Lower leg skin (tissue), 3 donors: ENCODE measurements at regions not wholly inside any gene's neighbourhood (a gene's known extent, or its start where the extent isn't known, plus 50 kb on each side); places are given as distances from the start of the nearest gene placed in this dataset.
"Not testable (repeated sequence)": the region's sequence is repeated elsewhere in the genome, so short reads cannot be mapped to it uniquely, and the experiment has no call there.

Source experiments
- CTCF ChIP-seq, 3 donors: fragments of 450-650 bp; IDR thresholded peaks; one replicate each; pipeline ENCODE4 v1.5.1; 2016; ENCODE audit warnings: antibody characterized with exemption in 3 of 3, mild to moderate bottlenecking in 3 of 3, moderate library complexity in 2 of 3
- POLR2A ChIP-seq, 2 donors: fragments of 450-650 bp; IDR thresholded peaks; one replicate each; pipeline ENCODE4 v1.6.1; 2016 to 2017; ENCODE audit warnings: antibody characterized with exemption in 2 of 2, mild to moderate bottlenecking in 1 of 2, moderate library complexity in 1 of 2

DNA sequence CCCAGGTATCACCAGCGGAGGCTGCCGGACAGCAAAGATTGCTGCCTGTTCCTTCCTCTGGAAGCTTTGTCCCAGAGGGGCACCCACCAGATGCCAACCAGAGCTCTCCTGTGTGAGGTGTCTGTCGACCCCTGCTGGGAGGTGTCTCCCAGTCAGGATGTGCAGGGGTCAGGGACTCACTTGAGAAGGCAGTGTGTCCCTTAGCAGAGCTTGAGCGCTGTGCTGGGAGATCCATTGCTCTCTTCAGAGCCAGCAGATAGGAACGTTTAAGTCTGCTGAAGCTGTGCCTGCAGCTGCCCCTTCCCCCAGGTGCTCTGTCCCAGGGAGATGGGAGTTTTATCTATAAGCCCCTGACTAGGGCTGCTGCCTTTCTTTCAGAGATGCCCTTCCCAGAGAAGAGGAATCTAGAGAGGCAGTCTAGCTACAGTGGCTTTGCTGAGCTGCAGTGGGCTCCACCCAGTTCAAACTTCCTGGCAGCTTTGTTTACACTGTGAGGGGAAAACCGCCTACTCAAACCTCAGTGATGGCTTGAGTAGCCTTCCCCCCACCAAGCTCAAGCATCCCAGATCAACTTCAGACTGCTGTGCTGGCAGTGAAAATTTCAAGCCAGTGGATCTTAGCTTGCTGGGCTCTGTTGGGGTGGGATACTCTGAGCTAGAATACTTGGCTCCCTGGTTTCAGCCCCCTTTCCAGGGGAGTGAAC, 253.7 kb downstream of the SPATA31A6 start:
- TF ChIP-seq CTCF, POLR2A (IDR thresholded peaks at IDR 0.05): not testable (repeated sequence)
